ENCODE measurements at regions not wholly inside any gene's neighbourhood (a gene's known extent, or its start where the extent isn't known, plus 50 kb on each side); places are given as distances from the start of the nearest gene placed in this dataset.

- DNase-seq (ENCODE audit: low read depth, low spot score), result no peak
These were observed 367.6 kb upstream of the ERCC4 start for GRCh38 chr16:13552062-13552959.

- DNase-seq (ENCODE audit: low read depth, low spot score), result no peak
These were observed 367.0 kb upstream of the ERCC4 start for GRCh38 chr16:13552960-13553257.

- no peak for DNase-seq (ENCODE audit: low read depth, low spot score)
These were observed 366.4 kb upstream of the ERCC4 start for GRCh38 chr16:13553453-13553985.

GRCh38 chr16:13554005-13554404 is 365.9 kb upstream of the ERCC4 start:
- no peak for DNase-seq (ENCODE audit: low read depth, low spot score)

GRCh38 chr16:13554643-13555042 is 365.3 kb upstream of the ERCC4 start:
- no peak for DNase-seq (ENCODE audit: low read depth, low spot score)

GRCh38 chr16:13557418-13557817 is 362.5 kb upstream of the ERCC4 start:
- no peak for DNase-seq (ENCODE audit: low read depth, low spot score)

GRCh38 chr16:13558752-13559151 is 361.2 kb upstream of the ERCC4 start:
- no peak for DNase-seq (ENCODE audit: low read depth, low spot score)

- DNase-seq (ENCODE audit: low read depth, low spot score), result no peak
These were observed 360.3 kb upstream of the ERCC4 start for GRCh38 chr16:13559624-13560023.

- DNase-seq (ENCODE audit: low read depth, low spot score), result no peak
These were observed 359.8 kb upstream of the ERCC4 start for GRCh38 chr16:13560151-13560550.

- no peak for DNase-seq (ENCODE audit: low read depth, low spot score)
These were observed 358.5 kb upstream of the ERCC4 start for GRCh38 chr16:13561291-13562070.

GRCh38 chr16:13568803-13569202 is 351.2 kb upstream of the ERCC4 start:
- no peak for DNase-seq (ENCODE audit: low read depth, low spot score)

- DNase-seq (ENCODE audit: low read depth, low spot score), result no peak
These were observed 350.0 kb upstream of the ERCC4 start for GRCh38 chr16:13569986-13570385.

- DNase-seq (ENCODE audit: low read depth, low spot score), result no peak
These were observed 348.9 kb upstream of the ERCC4 start for GRCh38 chr16:13571036-13571435.

- DNase-seq (ENCODE audit: low read depth, low spot score), result no peak
These were observed 346.1 kb upstream of the ERCC4 start for GRCh38 chr16:13573903-13574302.

GRCh38 chr16:13586051-13586450 is 333.9 kb upstream of the ERCC4 start:
- no peak for DNase-seq (ENCODE audit: low read depth, low spot score)

- DNase-seq (ENCODE audit: low read depth, low spot score), result no peak
These were observed 332.8 kb upstream of the ERCC4 start for GRCh38 chr16:13587181-13587580.

GRCh38 chr16:13594823-13595222 is 325.1 kb upstream of the ERCC4 start:
- DNase-seq (ENCODE audit: low read depth, low spot score), result no peak

- DNase-seq (ENCODE audit: low read depth, low spot score), result no peak
These were observed 313.1 kb upstream of the ERCC4 start for GRCh38 chr16:13606804-13607203.

GRCh38 chr16:13607289-13607688 is 312.7 kb upstream of the ERCC4 start:
- no peak for DNase-seq (ENCODE audit: low read depth, low spot score)

GRCh38 chr16:13611596-13611995 is 308.4 kb upstream of the ERCC4 start:
- no peak for DNase-seq (ENCODE audit: low read depth, low spot score)

- no peak for DNase-seq (ENCODE audit: low read depth, low spot score)
These were observed 307.3 kb upstream of the ERCC4 start for GRCh38 chr16:13612623-13613022.

- DNase-seq (ENCODE audit: low read depth, low spot score), result no peak
These were observed 306.8 kb upstream of the ERCC4 start for GRCh38 chr16:13613165-13613564.

- DNase-seq (ENCODE audit: low read depth, low spot score), result no peak
These were observed 298.3 kb upstream of the ERCC4 start for GRCh38 chr16:13621639-13622038.

Data from smooth muscle cell of the brain vasculature (primary cell).